GM23248 (cell line): ENCODE measurements at regions not wholly inside any gene's neighbourhood (a gene's known extent, or its start where the extent isn't known, plus 50 kb on each side); places are given as distances from the start of the nearest gene placed in this dataset.

Experiments used
- DNase-seq: peaks from one replicate; pipeline ENCODE4 v3.0.0-alpha.2; 2015
- H2AFZ ChIP-seq: fragments of 200-600 bp; sonication (generic); 2 replicates; pipeline ENCODE4 v1.6.1; 2016; ENCODE audit warnings: antibody characterized with exemption
- H3F3A ChIP-seq: fragments of 200-600 bp; sonication (generic); 2 replicates; pipeline ENCODE4 v1.6.1; 2016; ENCODE audit warnings: mild to moderate bottlenecking, antibody characterized with exemption, mixed run types; ENCODE audit not compliant: insufficient read depth
- H3K27ac ChIP-seq: fragments of 200-600 bp; sonication (generic); 2 replicates; pipeline ENCODE4 v1.5.1; 2016; ENCODE audit warnings: mild to moderate bottlenecking
- H3K27me3 ChIP-seq: fragments of 200-600 bp; sonication (generic); replicated peaks from 2 replicates; pipeline ENCODE4 v1.6.1; 2016; ENCODE audit warnings: mild to moderate bottlenecking; ENCODE audit not compliant: insufficient read depth
- H3K36me3 ChIP-seq: fragments of 200-600 bp; sonication (generic); 2 replicates; pipeline ENCODE4 v1.6.1; 2016; ENCODE audit warnings: low read depth, mild to moderate bottlenecking
- H3K4me1 ChIP-seq: fragments of 200-600 bp; sonication (generic); 2 replicates; pipeline ENCODE4 v1.6.1; 2016; ENCODE audit warnings: mild to moderate bottlenecking; ENCODE audit not compliant: insufficient read depth
- H3K4me2 ChIP-seq: fragments of 200-600 bp; sonication (generic); one replicate; pipeline ENCODE4 v1.6.1; 2016; ENCODE audit warnings: mild to moderate bottlenecking; ENCODE audit not compliant: unreplicated experiment
- H3K4me3 ChIP-seq: fragments of 200-600 bp; sonication (generic); 2 replicates; pipeline ENCODE4 v1.5.1; 2016; ENCODE audit warnings: mild to moderate bottlenecking
- H3K79me2 ChIP-seq: fragments of 200-600 bp; sonication (generic); 2 replicates; pipeline ENCODE4 v1.6.1; 2016; ENCODE audit warnings: mild to moderate bottlenecking; ENCODE audit not compliant: insufficient read depth
- H3K9ac ChIP-seq: fragments of 200-600 bp; sonication (generic); 2 replicates; pipeline ENCODE4 v1.6.1; 2016; ENCODE audit warnings: mild to moderate bottlenecking
- H3K9me2 ChIP-seq: fragments of 200-600 bp; sonication (generic); 2 replicates; pipeline ENCODE4 v1.6.1; 2016; ENCODE audit warnings: mixed run types, mild to moderate bottlenecking, moderate library complexity; ENCODE audit not compliant: insufficient read depth
- H3K9me3 ChIP-seq: fragments of 200-600 bp; sonication (generic); one replicate; pipeline ENCODE4 v1.6.1; 2017; ENCODE audit warnings: low read depth
- H4K20me1 ChIP-seq: fragments of 200-600 bp; sonication (generic); 2 replicates; pipeline ENCODE4 v1.6.0; 2016; ENCODE audit not compliant: insufficient read depth
- EZH2 ChIP-seq: fragments of 200-600 bp; sonication (generic); IDR thresholded peaks from 2 replicates; pipeline ENCODE4 v1.6.1; 2018; ENCODE audit warnings: antibody characterized with exemption, mild to moderate bottlenecking; ENCODE audit not compliant: insufficient read depth, poor library complexity, severe bottlenecking
- EZH2phosphoT487 ChIP-seq: fragments of 200-600 bp; sonication (generic); IDR thresholded peaks from 2 replicates; pipeline ENCODE4 v1.6.1; 2018; ENCODE audit warnings: antibody characterized with exemption, moderate library complexity, mild to moderate bottlenecking, low read depth; ENCODE audit not compliant: insufficient read depth
- WGBS, 2 experiments: methylation state at CpG; one replicate each; pipeline ENCODE4 v1.1.6; 2015 to 2017; ENCODE audit warnings: low lambda C conversion rate in 2 of 2, low coverage in 1 of 2; ENCODE audit errors: missing lambda C conversion rate in 2 of 2; 5-methylcytosine and 5-hydroxymethylcytosine counted together
- in situ Hi-C: fragments of 300-500 bp; cut with MboI; formaldehyde crosslinking; loops from 2 replicates; pipeline ENCODE4 v1.15.0; 2020

DNA sequence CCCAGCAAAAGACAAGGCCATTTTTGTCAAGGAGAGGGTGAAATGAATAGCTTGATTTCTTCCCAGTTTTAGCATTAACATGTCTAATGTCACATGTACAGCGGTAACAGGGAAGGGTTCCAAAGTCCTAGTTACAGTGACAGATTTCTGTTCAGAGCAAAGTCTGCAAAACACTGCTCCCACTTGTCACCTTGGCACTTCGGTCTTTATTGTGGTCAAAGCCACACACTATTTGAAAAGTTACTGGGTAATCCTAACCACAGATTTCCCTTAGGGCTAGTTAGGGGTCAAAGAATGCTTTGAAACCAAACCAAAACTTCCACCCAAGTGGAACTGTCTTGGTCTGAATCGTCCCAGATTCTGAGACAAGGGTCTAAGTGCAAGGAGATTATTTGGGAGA, 455.6 kb downstream of the HS3ST3B1 start:
- DNase-seq: no peak
- Histone ChIP-seq H3K9ac (no peak overlapping the region), H3K9me2 (no peaks in the 10 kb centered on the region), H3F3A (0 out of 2 replicates have a peak, but pooled peaks cover 7% of the 10 kb centered on the region), H3K4me2 (no peak overlapping the region), H3K4me1 (peaks cover 3% of the 10 kb centered on the region; the same call in 1 of the 2 replicates), H3K36me3 (no peaks in the 10 kb centered on the region), H2AFZ (no peak overlapping the region), H3K9me3 (no peaks in the 10 kb centered on the region), H3K27me3 (no peaks in the 10 kb centered on the region), H3K27ac (no peak overlapping the region), H3K4me3 (no peak overlapping the region), H4K20me1 (no peaks in the 10 kb centered on the region), H3K79me2 (no peaks in the 10 kb centered on the region)
- in situ Hi-C loops: no loop called here
- TF ChIP-seq EZH2 (no peak), EZH2phosphoT487 (no peak)
- WGBS, 2 experiments: 52 to 53% methylated on average over 3 of the region's 3 CpGs

DNA sequence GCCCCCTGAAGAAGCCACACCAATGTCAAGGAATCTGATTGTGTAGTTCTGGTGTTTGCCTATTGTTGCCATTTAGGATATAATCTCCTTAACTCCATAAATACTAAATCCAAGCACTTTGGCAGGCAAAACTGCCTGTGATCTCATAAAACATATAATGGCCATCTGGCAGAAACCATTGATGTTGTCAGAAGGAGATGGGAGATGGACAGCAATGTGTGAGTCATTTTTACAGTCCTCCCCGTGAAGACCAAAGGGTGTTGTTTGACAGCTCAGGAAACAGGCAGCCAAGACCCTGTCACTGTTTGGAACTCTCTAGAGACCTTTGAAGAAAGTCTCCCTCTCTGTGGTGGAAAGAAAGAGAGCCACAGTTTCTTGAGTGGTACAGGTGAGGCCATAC, 454.1 kb downstream of the HS3ST3B1 start:
- no peak for DNase-seq

DNA sequence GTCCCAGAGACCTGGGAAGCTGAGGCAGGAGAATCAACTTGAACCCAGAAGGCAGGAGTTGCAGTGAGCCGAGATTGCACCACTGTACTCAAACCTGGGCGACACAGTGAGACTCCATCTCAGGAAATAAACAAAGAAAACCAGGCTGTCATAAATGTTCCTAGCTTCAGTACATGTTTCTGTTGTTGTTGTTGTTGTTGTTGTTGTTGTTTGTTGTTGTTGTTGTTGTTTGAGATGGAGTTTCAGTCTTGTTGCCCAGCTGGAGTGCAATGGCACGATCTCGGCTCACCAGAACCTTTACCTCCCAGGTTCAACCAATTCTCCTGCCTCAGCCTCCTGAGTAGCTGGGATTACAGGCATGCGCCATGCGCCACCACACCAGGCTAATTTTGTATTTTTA, 452.5 kb downstream of the HS3ST3B1 start:
- H3K36me3 ChIP-seq: no peaks in the 10 kb centered on the region
- no peaks in the 10 kb centered on the region for H3K79me2 ChIP-seq
- DNase-seq: no peak
- H3K9me2 ChIP-seq: no peaks in the 10 kb centered on the region
- no peak overlapping the region for H3K4me2 ChIP-seq
- H3K4me1 ChIP-seq: peaks cover 14% of the 10 kb centered on the region
- no peaks in the 10 kb centered on the region for H4K20me1 ChIP-seq
- H3K4me3 ChIP-seq: no peak overlapping the region
- in situ Hi-C loops: no loop called here
- H3K27ac ChIP-seq: no peak overlapping the region
- H3K9ac ChIP-seq: no peak overlapping the region
- peaks cover 17% of the 10 kb centered on the region for H3F3A ChIP-seq
- no peaks in the 10 kb centered on the region for H3K27me3 ChIP-seq
- TF ChIP-seq EZH2 (no peak), EZH2phosphoT487 (no peak)
- no peak overlapping the region for H2AFZ ChIP-seq
- WGBS, 2 experiments: 81 to 85% methylated on average over 6 of the region's 6 CpGs
- H3K9me3 ChIP-seq: no peaks in the 10 kb centered on the region

More for the DNA sequence above, 454.1 kb downstream of the HS3ST3B1 start:
- no peak overlapping the region for H3K27ac ChIP-seq
- H2AFZ ChIP-seq: no peak overlapping the region
- 0 to 6% methylated on average over 1 of the region's 1 CpG for WGBS, 2 experiments
- H3K36me3 ChIP-seq: no peaks in the 10 kb centered on the region
- H3K9ac ChIP-seq: no peak overlapping the region
- H3K4me3 ChIP-seq: no peak overlapping the region
- no peaks in the 10 kb centered on the region for H3K79me2 ChIP-seq
- no peaks in the 10 kb centered on the region for H3K9me3 ChIP-seq
- H3K4me2 ChIP-seq: no peak overlapping the region
- in situ Hi-C loops: no loop called here
- H3K9me2 ChIP-seq: no peaks in the 10 kb centered on the region
- TF ChIP-seq EZH2: no peak
- no peak for TF ChIP-seq EZH2phosphoT487
- H3K4me1 ChIP-seq: peaks cover 3% of the 10 kb centered on the region; the same call in 1 of the 2 replicates
- H3K27me3 ChIP-seq: no peaks in the 10 kb centered on the region
- H3F3A ChIP-seq: 0 out of 2 replicates have a peak, but pooled peaks cover 7% of the 10 kb centered on the region
- H4K20me1 ChIP-seq: no peaks in the 10 kb centered on the region

DNA sequence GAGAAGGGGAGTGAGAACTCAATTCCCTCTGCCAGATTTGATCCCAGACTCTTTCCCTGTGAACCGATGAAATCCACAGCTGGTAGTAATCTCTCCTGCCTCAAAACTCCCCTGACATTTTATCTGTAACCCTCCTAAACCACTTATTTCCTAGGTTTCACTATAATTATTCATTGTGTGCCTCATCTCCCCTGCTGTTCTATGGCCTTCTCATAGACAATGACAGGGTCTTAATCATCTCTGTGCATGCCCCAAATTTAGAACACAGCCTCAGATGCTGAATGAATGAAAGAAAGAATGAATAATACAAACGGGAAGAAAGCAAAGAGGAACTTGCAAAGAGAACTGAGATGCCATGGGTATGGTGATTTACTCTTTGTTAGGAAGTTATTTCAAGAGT, 451.1 kb downstream of the HS3ST3B1 start:
- in situ Hi-C loops: no loop called here

DNA sequence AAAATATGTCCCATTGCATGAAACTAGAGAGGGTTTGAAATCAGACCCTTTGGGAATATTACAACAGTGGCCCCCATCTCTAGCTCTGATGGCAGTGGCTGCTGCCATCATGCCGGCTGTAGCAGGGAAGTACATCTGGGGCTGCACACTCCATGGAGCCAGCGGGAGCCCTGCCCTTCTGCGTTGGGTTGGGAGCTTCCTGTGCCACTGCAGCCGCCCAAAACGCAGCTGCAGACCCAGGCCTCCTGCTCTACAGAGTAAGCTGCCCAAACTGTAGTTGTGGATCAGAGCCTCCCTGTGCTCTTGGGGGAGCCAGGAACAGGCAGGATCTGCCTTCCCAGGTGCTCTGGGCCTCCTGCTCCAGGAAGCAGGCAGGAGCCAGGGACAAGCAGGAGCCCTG, 450.0 kb downstream of the HS3ST3B1 start:
- no peaks in the 10 kb centered on the region for H3K9me2 ChIP-seq
- H3K27ac ChIP-seq: no peak overlapping the region
- in situ Hi-C loops: no loop called here
- WGBS, 2 experiments: 55 to 58% methylated on average over 5 of the region's 5 CpGs
- no peak overlapping the region for H3K4me3 ChIP-seq
- H3K36me3 ChIP-seq: no peaks in the 10 kb centered on the region
- no peaks in the 10 kb centered on the region for H3K9me3 ChIP-seq
- H3K27me3 ChIP-seq: no peaks in the 10 kb centered on the region
- H3K79me2 ChIP-seq: no peaks in the 10 kb centered on the region
- H2AFZ ChIP-seq: no peak overlapping the region
- peaks cover 37% of the 10 kb centered on the region for H3K4me1 ChIP-seq
- no peak for DNase-seq
- H4K20me1 ChIP-seq: no peaks in the 10 kb centered on the region
- H3F3A ChIP-seq: peaks cover 34% of the 10 kb centered on the region
- no peak overlapping the region for H3K4me2 ChIP-seq
- H3K9ac ChIP-seq: no peak overlapping the region
- TF ChIP-seq EZH2phosphoT487: no peak
- TF ChIP-seq EZH2: no peak

More for the DNA sequence above, 451.1 kb downstream of the HS3ST3B1 start:
- no peaks in the 10 kb centered on the region for H3K79me2 ChIP-seq
- no peak overlapping the region for H2AFZ ChIP-seq
- WGBS, 2 experiments: 0 to 5% methylated on average over 2 of the region's 2 CpGs
- no peak overlapping the region for H3K4me3 ChIP-seq
- H3K9me3 ChIP-seq: no peaks in the 10 kb centered on the region
- no peaks in the 10 kb centered on the region for H3K36me3 ChIP-seq
- no peaks in the 10 kb centered on the region for H4K20me1 ChIP-seq
- no peak overlapping the region for H3K4me2 ChIP-seq
- peak; percentile 44 for DNase-seq
- H3F3A ChIP-seq: peaks cover 31% of the 10 kb centered on the region
- H3K27me3 ChIP-seq: no peaks in the 10 kb centered on the region
- H3K27ac ChIP-seq: no peak overlapping the region
- H3K9ac ChIP-seq: no peak overlapping the region
- H3K4me1 ChIP-seq: peaks cover 25% of the 10 kb centered on the region
- no peaks in the 10 kb centered on the region for H3K9me2 ChIP-seq
- TF ChIP-seq EZH2 (no peak), EZH2phosphoT487 (no peak)
